ENCODE measurements at regions not wholly inside any gene's neighbourhood (a gene's known extent, or its start where the extent isn't known, plus 50 kb on each side); places are given as distances from the start of the nearest gene placed in this dataset.

- no peak for TF ChIP-seq POLR2A (IDR thresholded peaks at IDR 0.05; ENCODE audit: low read depth, low read length)
- TF ChIP-seq TAF1 (IDR thresholded peaks at IDR 0.05; ENCODE audit: borderline replicate concordance, low read depth, low read length): no peak
These were observed 112.6 kb upstream of the YPEL5 start for GRCh38 chr2:30034052-30034775.
